PC-9 (cell line): ENCODE measurements at regions not wholly inside any gene's neighbourhood (a gene's known extent, or its start where the extent isn't known, plus 50 kb on each side); places are given as distances from the start of the nearest gene placed in this dataset.

ENCODE experiments used
- BruUV-seq: library from RNA; stranded (reverse); fragments of 400-500 nt; replicated peaks from 2 replicates; lab custom pipeline; 2021; lab: Mats Ljungman, UMichigan
- CTCF ChIA-PET: fragments of 300-600 bp; sonication (Branson Sonifier 250); formaldehyde crosslinking; loops from one replicate; lab custom pipeline; 2022; ENCODE audit warnings: antibody characterized with exemption; lab: Charles Lee
- POLR2A ChIA-PET: fragments of 300-600 bp; sonication (Branson Sonifier 250); formaldehyde crosslinking; loops from one replicate; lab custom pipeline; 2022; ENCODE audit warnings: antibody characterized with exemption; ENCODE audit not compliant: unreplicated experiment; lab: Charles Lee
- DNase-seq, 2 experiments: peaks; one replicate each; pipeline versions ENCODE4 v3.0.0 to v3.0.0-alpha.2; 2015 to 2022; ENCODE audit warnings: mixed read lengths in 1 of 2
- H2AFZ ChIP-seq: fragments of 200-600 bp; sonication (generic); 2 replicates; pipeline ENCODE4 v1.8.1; 2017; ENCODE audit warnings: antibody characterized with exemption
- H3F3A ChIP-seq: fragments of 200-600 bp; sonication (generic); 2 replicates; pipeline ENCODE4 v1.8.1; 2017; ENCODE audit warnings: antibody characterized with exemption, mild to moderate bottlenecking, low read depth; ENCODE audit not compliant: insufficient read depth
- H3K27ac ChIP-seq: fragments of 200-600 bp; sonication (generic); 2 replicates; pipeline ENCODE4 v1.6.1; 2016; ENCODE audit warnings: mixed run types
- H3K27me3 ChIP-seq: fragments of 200-600 bp; sonication (generic); 2 replicates; pipeline ENCODE4 v1.6.1; 2016; ENCODE audit warnings: low read depth, mixed run types; ENCODE audit not compliant: insufficient read depth
- H3K36me3 ChIP-seq: fragments of 200-600 bp; sonication (generic); 2 replicates; pipeline ENCODE4 v1.6.1; 2016; ENCODE audit warnings: low read depth, mixed run types
- H3K4me1 ChIP-seq: fragments of 200-600 bp; sonication (generic); replicated peaks from 2 replicates; pipeline ENCODE4 v1.6.1; 2016; ENCODE audit warnings: mixed run types; ENCODE audit not compliant: insufficient read depth
- H3K4me2 ChIP-seq: fragments of 200-600 bp; sonication (generic); 2 replicates; pipeline ENCODE4 v1.6.1; 2017; ENCODE audit warnings: mixed run types
- H3K4me3 ChIP-seq: fragments of 200-600 bp; sonication (generic); 2 replicates; pipeline ENCODE4 v1.6.1; 2016; ENCODE audit warnings: mixed run types
- H3K79me2 ChIP-seq: fragments of 200-600 bp; sonication (generic); 2 replicates; pipeline ENCODE4 v1.6.1; 2017; ENCODE audit warnings: low read depth, mixed run types
- H3K9me2 ChIP-seq: fragments of 200-600 bp; sonication (generic); 2 replicates; pipeline ENCODE4 v1.8.1; 2017; ENCODE audit warnings: mild to moderate bottlenecking; ENCODE audit not compliant: insufficient read depth
- H3K9me3 ChIP-seq: fragments of 200-600 bp; sonication (generic); 2 replicates; pipeline ENCODE4 v1.8.1; 2016; ENCODE audit warnings: low read depth; ENCODE audit not compliant: insufficient read depth
- H4K20me1 ChIP-seq: fragments of 200-600 bp; sonication (generic); 2 replicates; pipeline ENCODE4 v1.8.1; 2017; ENCODE audit not compliant: insufficient read depth
- CTCF ChIP-seq: fragments of 200-600 bp; sonication (generic); conservative IDR thresholded peaks from 2 replicates; pipeline ENCODE4 v1.6.1; 2017; ENCODE audit warnings: mixed run types, antibody characterized with exemption, mild to moderate bottlenecking, moderate library complexity
- EZH2 ChIP-seq: fragments of 200-600 bp; sonication (generic); IDR thresholded peaks from 2 replicates; pipeline ENCODE4 v1.8.0; 2017; ENCODE audit warnings: antibody characterized with exemption, low read depth
- intact Hi-C: fragments of 100-400 bp; cut with micrococcal nuclease; formaldehyde crosslinking; loops from one replicate; pipeline ENCODE4 v1.10.0; 2022; ENCODE audit not compliant: unreplicated experiment

DNA sequence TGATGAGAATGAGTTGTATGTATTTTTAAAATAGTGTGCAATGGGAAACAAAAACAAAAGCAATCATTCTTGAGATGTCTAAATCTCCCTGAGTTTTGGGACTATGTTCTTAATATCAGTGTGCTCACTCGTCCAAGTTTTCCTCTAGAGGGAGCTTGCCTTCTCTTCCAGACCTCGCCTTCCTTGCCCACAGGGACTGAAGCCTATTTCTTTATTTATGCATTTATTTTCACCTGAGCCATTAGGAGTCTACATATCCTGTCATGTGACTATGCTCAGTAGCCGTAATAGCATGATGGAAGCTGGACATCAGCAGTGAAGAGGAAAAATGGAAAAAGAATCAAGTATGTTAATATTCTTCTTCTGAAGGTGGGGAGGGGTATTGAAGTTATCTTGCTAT lies 131.2 kb downstream of the SH3BGRL2 start:
- no peak for TF ChIP-seq EZH2
- H2AFZ ChIP-seq = no peak overlapping the region
- BruUV-seq = no TSS peak
- no peaks in the 10 kb centered on the region for H3K4me1 ChIP-seq
- intact Hi-C loops = no loop called here
- POLR2A ChIA-PET = no interaction called here
- no peaks in the 10 kb centered on the region for H4K20me1 ChIP-seq
- H3K36me3 ChIP-seq = no peaks in the 10 kb centered on the region
- no peaks in the 10 kb centered on the region for H3K79me2 ChIP-seq
- no peaks in the 10 kb centered on the region for H3K9me3 ChIP-seq
- no peak overlapping the region for H3K27ac ChIP-seq
- H3K4me2 ChIP-seq = no peak overlapping the region
- DNase-seq = no peak
- no peaks in the 10 kb centered on the region for H3K9me2 ChIP-seq
- H3K4me3 ChIP-seq = no peak overlapping the region
- H3F3A ChIP-seq = no peaks in the 10 kb centered on the region
- H3K27me3 ChIP-seq = no peaks in the 10 kb centered on the region
- CTCF ChIA-PET = no interaction called here

DNA sequence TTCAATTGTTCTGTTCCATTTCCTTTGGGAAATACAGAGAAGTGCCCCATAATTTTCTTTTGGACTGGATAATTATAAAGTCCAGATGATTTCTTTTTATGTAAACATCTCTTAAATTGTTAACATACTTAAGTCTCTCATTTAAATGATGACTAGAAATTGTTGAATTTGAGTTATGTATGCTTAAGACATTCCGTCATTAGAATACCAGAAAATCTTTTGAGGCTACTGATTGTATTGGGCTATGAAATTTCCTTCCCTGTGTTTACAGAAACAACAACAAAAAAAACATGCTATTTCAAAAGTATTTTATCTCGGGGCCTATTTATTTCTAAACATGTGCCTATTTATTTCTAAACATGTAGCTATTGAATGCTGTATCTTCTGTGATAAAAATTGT lies 125.4 kb downstream of the SH3BGRL2 start:
- Histone ChIP-seq H3K27ac (no peak overlapping the region), H3K9me3 (no peaks in the 10 kb centered on the region), H3F3A (no peaks in the 10 kb centered on the region), H4K20me1 (no peaks in the 10 kb centered on the region), H3K4me2 (no peak overlapping the region), H3K79me2 (no peaks in the 10 kb centered on the region), H2AFZ (no peak overlapping the region), H3K36me3 (no peaks in the 10 kb centered on the region), H3K4me3 (no peak overlapping the region), H3K4me1 (no peaks in the 10 kb centered on the region), H3K9me2 (no peaks in the 10 kb centered on the region), H3K27me3 (no peaks in the 10 kb centered on the region)
- POLR2A ChIA-PET = no interaction called here
- DNase-seq = no peak
- TF ChIP-seq CTCF (no peak), EZH2 (no peak)
- CTCF ChIA-PET = no interaction called here
- no TSS peak for BruUV-seq
- intact Hi-C loops = no loop called here

GRCh38 chr6:79755967-79756366 lies 124.8 kb downstream of the SH3BGRL2 start:
- intact Hi-C loops = no loop called here
- ChIA-PET CTCF (no interaction called here), POLR2A (no interaction called here)

More at GRCh38 chr6:79755967-79756366, 124.8 kb downstream of the SH3BGRL2 start:
- Histone ChIP-seq H3K9me3 (no peaks in the 10 kb centered on the region), H2AFZ (no peak overlapping the region), H3K27ac (no peak overlapping the region), H3K4me3 (no peak overlapping the region), H3K79me2 (no peaks in the 10 kb centered on the region), H3K27me3 (no peaks in the 10 kb centered on the region), H3K4me1 (no peaks in the 10 kb centered on the region), H3K9me2 (no peaks in the 10 kb centered on the region), H4K20me1 (no peaks in the 10 kb centered on the region), H3F3A (no peaks in the 10 kb centered on the region), H3K36me3 (no peaks in the 10 kb centered on the region), H3K4me2 (no peak overlapping the region)
- TF ChIP-seq CTCF (no peak), EZH2 (no peak)
- no TSS peak for BruUV-seq
- no peak for DNase-seq
